HEK293T (cell line): ENCODE measurements at regions not wholly inside any gene's neighbourhood (a gene's known extent, or its start where the extent isn't known, plus 50 kb on each side); places are given as distances from the start of the nearest gene placed in this dataset.

Experiments used
- CTCF ChIA-PET: fragments of 350-600 bp; formaldehyde crosslinking; extraction: SDS; loops from one replicate; lab custom pipeline; 2021; ENCODE audit warnings: antibody characterized with exemption, inconsistent platforms; lab: Yijun Ruan, JAX
- POLR2A ChIA-PET: fragments of 350-600 bp; formaldehyde crosslinking; extraction: SDS; loops from one replicate; lab custom pipeline; 2020; ENCODE audit warnings: antibody characterized with exemption, inconsistent platforms; lab: Yijun Ruan, JAX
- DNase-seq: peaks from one replicate; pipeline ENCODE4 v3.0.0; 2012; ENCODE audit warnings: mixed read lengths; ENCODE audit errors: extremely low spot score
- ARNT ChIP-seq: fragments of 450-650 bp; IDR thresholded peaks from 2 replicates; pipeline ENCODE4 v1.6.1; 2017; ENCODE audit warnings: mild to moderate bottlenecking
- BHLHE40 ChIP-seq: fragments of 450-650 bp; IDR thresholded peaks from 2 replicates; pipeline ENCODE4 v1.6.1; 2016; ENCODE audit warnings: mild to moderate bottlenecking, moderate library complexity, borderline replicate concordance
- CTBP1 ChIP-seq: fragments of 450-650 bp; IDR thresholded peaks from 2 replicates; pipeline ENCODE4 v1.6.1; 2016; ENCODE audit warnings: borderline replicate concordance
- ELF4 ChIP-seq: fragments of 450-650 bp; IDR thresholded peaks from 2 replicates; pipeline ENCODE4 v1.6.1; 2017; ENCODE audit warnings: antibody characterized with exemption
- FOXA1 ChIP-seq: fragments of 450-650 bp; IDR thresholded peaks from 2 replicates; pipeline ENCODE4 v1.6.1; 2016; ENCODE audit warnings: mild to moderate bottlenecking
- FOXK2 ChIP-seq: fragments of 450-650 bp; IDR thresholded peaks from 2 replicates; pipeline ENCODE4 v1.6.1; 2016; ENCODE audit warnings: mild to moderate bottlenecking
- FOXM1 ChIP-seq: fragments of 450-650 bp; IDR thresholded peaks from 2 replicates; pipeline ENCODE4 v1.6.1; 2017; ENCODE audit warnings: mild to moderate bottlenecking, borderline replicate concordance
- HDGF ChIP-seq: fragments of 450-650 bp; IDR thresholded peaks from 2 replicates; pipeline ENCODE4 v1.6.1; 2017; ENCODE audit warnings: antibody characterized with exemption, borderline replicate concordance
- L3MBTL2 ChIP-seq: fragments of 450-650 bp; conservative IDR thresholded peaks from 2 replicates; pipeline ENCODE4 v1.6.1; 2016; ENCODE audit warnings: mild to moderate bottlenecking
- LEF1 ChIP-seq: fragments of 450-650 bp; IDR thresholded peaks from 2 replicates; pipeline ENCODE4 v1.6.1; 2017; ENCODE audit warnings: mild to moderate bottlenecking, borderline replicate concordance
- NFRKB ChIP-seq: fragments of 450-650 bp; IDR thresholded peaks from 2 replicates; pipeline ENCODE4 v1.6.1; 2016; ENCODE audit warnings: mild to moderate bottlenecking, moderate library complexity
- PKNOX1 ChIP-seq: fragments of 450-650 bp; IDR thresholded peaks from 2 replicates; pipeline ENCODE4 v1.6.1; 2016
- SP1 ChIP-seq: fragments of 450-650 bp; IDR thresholded peaks from 2 replicates; pipeline ENCODE4 v1.6.1; 2017
- SUZ12 ChIP-seq: fragments of 450-650 bp; IDR thresholded peaks from 2 replicates; pipeline ENCODE4 v1.6.1; 2016; ENCODE audit warnings: mild to moderate bottlenecking
- TARDBP ChIP-seq: fragments of 450-650 bp; IDR thresholded peaks from 2 replicates; pipeline ENCODE4 v1.6.1; 2016
- ZNF384 ChIP-seq: fragments of 450-650 bp; IDR thresholded peaks from 2 replicates; pipeline ENCODE4 v1.6.1; 2016

- TF ChIP-seq FOXA1 = no peak
- no peak for TF ChIP-seq SP1
- no peak for TF ChIP-seq ARNT
- no peak for TF ChIP-seq HDGF
- TF ChIP-seq ZNF384 = no peak
- TF ChIP-seq PKNOX1 = no peak
Observed at GRCh38 chrX:6674734-6675133, 139.8 kb upstream of the VCX3A start.

GRCh38 chrX:6667048-6667768 is 132.3 kb upstream of the VCX3A start:
- ChIA-PET POLR2A (no interaction called here), CTCF (no interaction called here)
- TF ChIP-seq HDGF (no peak), FOXA1 (no peak), SP1 (no peak), ELF4 (no peak), FOXM1 (no peak), LEF1 (no peak), SUZ12 (no peak), L3MBTL2 (no peak), ZNF384 (no peak), BHLHE40 (no peak), FOXK2 (no peak), PKNOX1 (no peak), NFRKB (no peak), CTBP1 (no peak)
- no peak for DNase-seq

More at GRCh38 chrX:6674734-6675133, 139.8 kb upstream of the VCX3A start:
- DNase-seq = no peak
- CTCF ChIA-PET = no interaction called here
- POLR2A ChIA-PET = no interaction called here

DNA sequence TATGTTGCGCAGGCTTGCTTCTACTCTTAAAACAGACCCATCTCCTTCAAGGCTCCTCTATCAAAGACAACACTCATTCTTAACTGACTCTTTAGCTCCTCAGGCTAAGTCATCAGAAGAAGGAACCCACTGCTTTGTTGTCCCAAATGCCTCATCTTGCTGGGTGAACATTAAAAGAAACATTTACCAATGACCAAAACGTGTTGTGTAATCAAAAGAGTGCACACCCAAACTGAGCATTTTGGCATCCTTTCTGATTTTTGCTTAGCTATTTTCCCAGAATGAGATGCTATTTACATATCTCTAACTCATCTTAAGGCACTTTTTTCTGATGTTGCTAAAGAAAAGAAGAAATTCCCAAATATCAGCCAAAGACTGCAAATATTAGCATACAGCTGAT is 131.7 kb upstream of the VCX3A start:
- DNase-seq = no peak
- TF ChIP-seq CTBP1 (no peak), FOXK2 (no peak), FOXA1 (no peak)
- ChIA-PET CTCF (no interaction called here), POLR2A (no interaction called here)

GRCh38 chrX:6661736-6662135 is 126.8 kb upstream of the VCX3A start:
- TF ChIP-seq NFRKB = no peak
- no peak for TF ChIP-seq CTBP1
- TF ChIP-seq ZNF384 = no peak
- no peak for TF ChIP-seq TARDBP
- TF ChIP-seq HDGF = no peak
- TF ChIP-seq SUZ12 = no peak
- TF ChIP-seq L3MBTL2 = no peak
- no peak for TF ChIP-seq BHLHE40
- TF ChIP-seq ELF4 = no peak
- no peak for TF ChIP-seq FOXA1
- TF ChIP-seq PKNOX1 = no peak
- TF ChIP-seq LEF1 = no peak
- TF ChIP-seq ARNT = no peak
- TF ChIP-seq FOXK2 = no peak
- ChIA-PET POLR2A (no interaction called here), CTCF (no interaction called here)
- DNase-seq = no peak

- DNase-seq = no peak
- CTCF ChIA-PET = no interaction called here
- POLR2A ChIA-PET = no interaction called here
- TF ChIP-seq FOXA1 = no peak
- no peak for TF ChIP-seq NFRKB
- no peak for TF ChIP-seq SUZ12
- TF ChIP-seq ZNF384 = no peak
- no peak for TF ChIP-seq PKNOX1
- no peak for TF ChIP-seq TARDBP
- no peak for TF ChIP-seq HDGF
- TF ChIP-seq CTBP1 = no peak
- no peak for TF ChIP-seq SP1
- TF ChIP-seq ELF4 = no peak
- TF ChIP-seq ARNT = no peak
- TF ChIP-seq FOXM1 = no peak
- no peak for TF ChIP-seq L3MBTL2
- TF ChIP-seq BHLHE40 = no peak
- TF ChIP-seq FOXK2 = no peak
Observed at GRCh38 chrX:6660567-6661264, 125.8 kb upstream of the VCX3A start.

GRCh38 chrX:6645216-6645615 is 110.3 kb upstream of the VCX3A start:
- TF ChIP-seq PKNOX1 (no peak), FOXK2 (no peak), SP1 (no peak), FOXA1 (no peak), ZNF384 (no peak), ELF4 (no peak), BHLHE40 (no peak), CTBP1 (no peak), L3MBTL2 (no peak), SUZ12 (no peak), TARDBP (no peak), ARNT (no peak), HDGF (no peak), FOXM1 (no peak), LEF1 (no peak), NFRKB (no peak)
- CTCF ChIA-PET = no interaction called here
- POLR2A ChIA-PET = no interaction called here
- no peak for DNase-seq
